ENCODE measurements at regions not wholly inside any gene's neighbourhood (a gene's known extent, or its start where the extent isn't known, plus 50 kb on each side); places are given as distances from the start of the nearest gene placed in this dataset.

GRCh38 chr2:19720306-19720705, 181.5 kb downstream of the TTC32 start:
- no peaks in the 10 kb centered on the region for H3K4me1 ChIP-seq (ENCODE audit: insufficient read depth, low read length)
- whole genome bisulfite sequencing (ENCODE audit: extremely low coverage, insufficient read length, low lambda C conversion rate) = no CpG with 5 or more reads among the region's 5 CpGs
- Mint-ChIP-seq H3K27ac (peak overlapping the region in 1 of 3 experiments; percentile 34; a peak in 1 of 7 replicates), H3K4me1 (no peaks in the 10 kb centered on the region), H3K9me3 (no peaks in the 10 kb centered on the region; a peak in 3 of 5 replicates), H3K27me3 (ENCODE audit: low read depth) (no peaks in the 10 kb centered on the region; the same call in 1 of the 2 replicates), H3K4me3 (no peak overlapping the region), H3K36me3 (ENCODE audit: insufficient read depth in 1 of 3, low read depth in 3 of 3) (no peaks in the 10 kb centered on the region)
- no peaks in the 10 kb centered on the region for H4K20me1 ChIP-seq (ENCODE audit: control insufficient read depth, insufficient read depth, insufficient read length)
- TF ChIP-seq, protein P1, sequence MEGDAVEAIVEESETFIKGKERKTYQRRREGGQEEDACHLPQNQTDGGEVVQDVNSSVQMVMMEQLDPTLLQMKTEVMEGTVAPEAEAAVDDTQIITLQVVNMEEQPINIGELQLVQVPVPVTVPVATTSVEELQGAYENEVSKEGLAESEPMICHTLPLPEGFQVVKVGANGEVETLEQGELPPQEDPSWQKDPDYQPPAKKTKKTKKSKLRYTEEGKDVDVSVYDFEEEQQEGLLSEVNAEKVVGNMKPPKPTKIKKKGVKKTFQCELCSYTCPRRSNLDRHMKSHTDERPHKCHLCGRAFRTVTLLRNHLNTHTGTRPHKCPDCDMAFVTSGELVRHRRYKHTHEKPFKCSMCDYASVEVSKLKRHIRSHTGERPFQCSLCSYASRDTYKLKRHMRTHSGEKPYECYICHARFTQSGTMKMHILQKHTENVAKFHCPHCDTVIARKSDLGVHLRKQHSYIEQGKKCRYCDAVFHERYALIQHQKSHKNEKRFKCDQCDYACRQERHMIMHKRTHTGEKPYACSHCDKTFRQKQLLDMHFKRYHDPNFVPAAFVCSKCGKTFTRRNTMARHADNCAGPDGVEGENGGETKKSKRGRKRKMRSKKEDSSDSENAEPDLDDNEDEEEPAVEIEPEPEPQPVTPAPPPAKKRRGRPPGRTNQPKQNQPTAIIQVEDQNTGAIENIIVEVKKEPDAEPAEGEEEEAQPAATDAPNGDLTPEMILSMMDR (conservative IDR thresholded peaks at IDR 0.05) = no peak
- no peaks in the 10 kb centered on the region for H3K23me2 ChIP-seq (ENCODE audit: insufficient read length, low read depth, low read length, poor library complexity, severe bottlenecking)
- H4K91ac ChIP-seq (ENCODE audit: insufficient read length, low read depth, low read length) = no peak overlapping the region
- no peak overlapping the region for H2AK5ac ChIP-seq (ENCODE audit: insufficient read length, low read length)
- H2BK120ac ChIP-seq (ENCODE audit: low read depth, low read length, poor library complexity, severe bottlenecking) = no peak overlapping the region
- no peak overlapping the region for H2AFZ ChIP-seq (ENCODE audit: low read length)
- no peak overlapping the region for H2BK12ac ChIP-seq (ENCODE audit: insufficient read length, low read depth, low read length)
- DNase-seq = no peak
- H3K27me3 ChIP-seq (ENCODE audit: insufficient read depth, low read length) = no peaks in the 10 kb centered on the region
- H3K27ac ChIP-seq (ENCODE audit: insufficient read length, low read depth, low read length) = no peak overlapping the region
- H3K79me2 ChIP-seq (ENCODE audit: insufficient read depth, low read length) = no peaks in the 10 kb centered on the region
- no peak overlapping the region for H3K4me2 ChIP-seq (ENCODE audit: insufficient read depth, insufficient read length, low read length)
- no peak overlapping the region for H2BK20ac ChIP-seq (ENCODE audit: low read depth, low read length, poor library complexity, severe bottlenecking)
- H2BK5ac ChIP-seq (ENCODE audit: insufficient read length, low read length) = no peak overlapping the region
- H2BK15ac ChIP-seq (ENCODE audit: low read depth, low read length) = no peak overlapping the region
- no peaks in the 10 kb centered on the region for H3K79me1 ChIP-seq (ENCODE audit: insufficient read depth, low read depth, low read length, poor library complexity, severe bottlenecking)
- no peak overlapping the region for H3T11ph ChIP-seq (ENCODE audit: low read length)
- no peak overlapping the region for H3K56ac ChIP-seq (ENCODE audit: insufficient read length, low read depth, low read length)
- H3K14ac ChIP-seq (ENCODE audit: insufficient read depth, low read length) = no peak overlapping the region
- no peak overlapping the region for H4K5ac ChIP-seq (ENCODE audit: insufficient read length, low read depth, low read length)
- H3K4ac ChIP-seq (ENCODE audit: low read depth, low read length) = no peak overlapping the region
- no peak overlapping the region for H3K9ac ChIP-seq (ENCODE audit: extremely low read depth, insufficient read length, low read length)
- H3K9me3 ChIP-seq (ENCODE audit: control insufficient read depth, low read depth, low read length) = no peaks in the 10 kb centered on the region
- H4K8ac ChIP-seq (replicated peaks; ENCODE audit: insufficient read length, low read depth, low read length) = no peak overlapping the region
- H3K18ac ChIP-seq (ENCODE audit: insufficient read length, low read depth, low read length) = no peak overlapping the region
- H3K23ac ChIP-seq (ENCODE audit: insufficient read length, low read depth, low read length) = no peak overlapping the region

All from H9 (cell line).